ENCODE measurements at regions not wholly inside any gene's neighbourhood (a gene's known extent, or its start where the extent isn't known, plus 50 kb on each side); places are given as distances from the start of the nearest gene placed in this dataset.

DNA sequence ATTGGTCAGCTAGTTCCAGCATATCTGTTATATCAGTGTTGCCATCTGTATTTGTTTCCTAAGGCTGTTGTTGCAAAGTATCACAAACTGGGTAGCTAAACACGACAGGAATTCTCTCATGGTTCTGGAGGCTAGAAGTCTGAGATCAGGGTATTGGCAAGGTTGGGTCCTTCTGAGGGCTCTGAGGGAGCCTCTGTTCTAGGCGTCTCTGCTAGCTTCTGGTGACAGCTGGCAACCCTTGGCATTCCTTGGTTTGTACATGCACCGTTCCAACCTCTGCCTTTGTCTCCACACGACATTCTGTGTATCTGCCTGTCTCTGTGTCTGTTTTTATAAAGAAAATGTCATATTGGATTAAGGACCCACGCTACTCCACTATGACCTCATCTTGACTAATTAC lies 219.9 kb upstream of the NLRP1 start:
- TF ChIP-seq, protein P1, sequence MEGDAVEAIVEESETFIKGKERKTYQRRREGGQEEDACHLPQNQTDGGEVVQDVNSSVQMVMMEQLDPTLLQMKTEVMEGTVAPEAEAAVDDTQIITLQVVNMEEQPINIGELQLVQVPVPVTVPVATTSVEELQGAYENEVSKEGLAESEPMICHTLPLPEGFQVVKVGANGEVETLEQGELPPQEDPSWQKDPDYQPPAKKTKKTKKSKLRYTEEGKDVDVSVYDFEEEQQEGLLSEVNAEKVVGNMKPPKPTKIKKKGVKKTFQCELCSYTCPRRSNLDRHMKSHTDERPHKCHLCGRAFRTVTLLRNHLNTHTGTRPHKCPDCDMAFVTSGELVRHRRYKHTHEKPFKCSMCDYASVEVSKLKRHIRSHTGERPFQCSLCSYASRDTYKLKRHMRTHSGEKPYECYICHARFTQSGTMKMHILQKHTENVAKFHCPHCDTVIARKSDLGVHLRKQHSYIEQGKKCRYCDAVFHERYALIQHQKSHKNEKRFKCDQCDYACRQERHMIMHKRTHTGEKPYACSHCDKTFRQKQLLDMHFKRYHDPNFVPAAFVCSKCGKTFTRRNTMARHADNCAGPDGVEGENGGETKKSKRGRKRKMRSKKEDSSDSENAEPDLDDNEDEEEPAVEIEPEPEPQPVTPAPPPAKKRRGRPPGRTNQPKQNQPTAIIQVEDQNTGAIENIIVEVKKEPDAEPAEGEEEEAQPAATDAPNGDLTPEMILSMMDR (IDR thresholded peaks at IDR 0.05 in 8 of 11, conservative IDR thresholded peaks at IDR 0.05 in 3 of 11): no peak
- TF ChIP-seq POLR2A (IDR thresholded peaks at IDR 0.05): no peak

Measured in spleen (tissue), 7 donors.